Endodermal cell (in vitro differentiated cells): ENCODE measurements at regions not wholly inside any gene's neighbourhood (a gene's known extent, or its start where the extent isn't known, plus 50 kb on each side); places are given as distances from the start of the nearest gene placed in this dataset.

Experiments
- DNase-seq: peaks from one replicate; pipeline ENCODE4 v3.0.0-alpha.2; 2017
- H3K27ac ChIP-seq: 2 replicates; pipeline ENCODE4 v1.5.1; 2013; ENCODE audit warnings: mild to moderate bottlenecking, low read depth, low read length, moderate library complexity
- H3K27me3 ChIP-seq: 2 replicates; pipeline ENCODE4 v1.6.1; 2013; ENCODE audit warnings: mild to moderate bottlenecking, low read length, moderate library complexity; ENCODE audit not compliant: insufficient read depth, control insufficient read depth, poor library complexity, severe bottlenecking
- H3K36me3 ChIP-seq: 2 replicates; pipeline ENCODE4 v1.7.0; 2013; ENCODE audit warnings: mild to moderate bottlenecking, low read length, moderate library complexity; ENCODE audit not compliant: control insufficient read depth, insufficient read depth
- H3K4me1 ChIP-seq: one replicate; pipeline ENCODE4 v1.7.0; 2013; ENCODE audit warnings: low read length; ENCODE audit not compliant: control insufficient read depth, insufficient read depth
- H3K4me3 ChIP-seq: 2 replicates; pipeline ENCODE4 v1.5.1; 2013; ENCODE audit warnings: mild to moderate bottlenecking, low read length, moderate library complexity
- H3K9ac ChIP-seq: 2 replicates; pipeline ENCODE4 v1.6.1; 2013; ENCODE audit warnings: mild to moderate bottlenecking, low read length, moderate library complexity; ENCODE audit not compliant: poor library complexity, severe bottlenecking; ENCODE audit errors: extremely low read depth
- H3K9me3 ChIP-seq: 2 replicates; pipeline ENCODE4 v1.6.1; 2013; ENCODE audit warnings: mild to moderate bottlenecking, low read length, moderate library complexity; ENCODE audit not compliant: control insufficient read depth
- H3K27ac Mint-ChIP-seq: 2 replicates; pipeline ENCODE4 v1.8.0; 2020; ENCODE audit warnings: mixed read lengths
- H3K27me3 Mint-ChIP-seq: 2 replicates; pipeline ENCODE4 v1.8.0; 2021; ENCODE audit warnings: mild to moderate bottlenecking, mixed read lengths; ENCODE audit not compliant: insufficient read depth
- H3K36me3 Mint-ChIP-seq: 2 replicates; pipeline ENCODE4 v1.8.0; 2020; ENCODE audit warnings: low read depth, mixed read lengths
- H3K4me1 Mint-ChIP-seq: 2 replicates; pipeline ENCODE4 v1.8.0; 2020; ENCODE audit warnings: mixed read lengths
- H3K4me3 Mint-ChIP-seq: 2 replicates; pipeline ENCODE4 v1.8.0; 2020; ENCODE audit warnings: mild to moderate bottlenecking, moderate library complexity, mixed read lengths
- H3K9me3 Mint-ChIP-seq: 2 replicates; pipeline ENCODE4 v1.8.0; 2020; ENCODE audit warnings: mild to moderate bottlenecking, mixed read lengths
- CTCF ChIP-seq: fragments of 200-600 bp; sonication (generic); conservative IDR thresholded peaks from 2 replicates; pipeline ENCODE4 v1.5.0; 2021; ENCODE audit warnings: antibody characterized with exemption, mild to moderate bottlenecking
- WGBS, 2 experiments: methylation state at CpG; one replicate each; pipeline versions ENCODE4 v1.1.5 to v1.1.7; 2013; ENCODE audit warnings: missing lambda C conversion rate in 2 of 2, mixed read lengths in 1 of 2; ENCODE audit not compliant: insufficient coverage in 1 of 2, insufficient read length in 1 of 2; 5-methylcytosine and 5-hydroxymethylcytosine counted together

DNA sequence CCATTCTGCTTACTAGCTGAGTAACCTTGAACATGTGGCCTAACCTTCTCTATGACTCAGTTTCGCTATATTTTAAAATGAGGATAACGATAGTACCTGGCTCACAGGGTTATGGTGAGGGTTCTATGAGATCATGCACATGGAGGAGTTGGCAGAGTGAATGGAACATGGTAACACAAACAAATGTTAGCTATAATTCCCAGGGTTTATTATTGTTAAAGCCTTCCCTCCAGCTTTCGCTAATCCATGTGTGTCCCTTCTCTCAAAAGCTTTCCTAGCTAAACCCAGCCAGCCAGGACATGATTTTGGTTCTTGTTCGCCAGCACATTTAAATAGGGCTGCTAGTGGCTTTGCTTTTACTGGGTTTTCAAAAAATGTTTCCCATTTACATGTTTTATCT lies 361.0 kb upstream of the NFE2L3 start:
- TF ChIP-seq CTCF: no peak
- no peaks in the 10 kb centered on the region for H3K9me3 ChIP-seq
- Mint-ChIP-seq H3K27me3 (no peaks in the 10 kb centered on the region), H3K4me1 (no peaks in the 10 kb centered on the region), H3K4me3 (no peak overlapping the region), H3K36me3 (no peaks in the 10 kb centered on the region), H3K27ac (no peak overlapping the region), H3K9me3 (no peaks in the 10 kb centered on the region)
- no peak overlapping the region for H3K27ac ChIP-seq
- WGBS, 2 experiments: 80 to 100% methylated on average over 3 to 4 of the region's 4 CpGs
- H3K4me3 ChIP-seq: no peak overlapping the region
- H3K4me1 ChIP-seq: no peaks in the 10 kb centered on the region
- no peaks in the 10 kb centered on the region for H3K27me3 ChIP-seq
- no peak for DNase-seq
- H3K9ac ChIP-seq: no peak overlapping the region
- H3K36me3 ChIP-seq: no peaks in the 10 kb centered on the region

DNA sequence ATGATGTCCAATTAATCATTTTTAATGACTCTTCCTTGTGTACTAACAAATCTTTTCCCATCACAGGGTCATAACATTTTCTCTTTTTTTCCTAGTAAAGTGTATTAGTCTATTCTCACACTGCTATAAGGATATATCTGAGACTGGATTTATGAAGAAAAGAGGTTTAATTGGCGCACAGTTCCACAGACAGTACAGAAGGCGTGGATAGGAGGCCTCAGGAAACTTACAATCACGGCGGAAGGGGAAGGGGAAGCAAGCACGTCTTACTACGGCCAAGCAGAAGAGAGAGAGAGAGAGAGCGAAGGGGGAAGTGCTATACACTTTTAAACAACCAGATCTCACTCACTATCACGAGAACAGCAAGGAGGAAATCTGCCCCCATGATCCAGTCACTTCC lies 359.4 kb upstream of the NFE2L3 start:
- no peaks in the 10 kb centered on the region for H3K9me3 Mint-ChIP-seq
- H3K4me1 ChIP-seq: no peaks in the 10 kb centered on the region
- no peak for TF ChIP-seq CTCF
- no peak overlapping the region for H3K9ac ChIP-seq
- H3K36me3 ChIP-seq: no peaks in the 10 kb centered on the region
- no peak overlapping the region for H3K4me3 ChIP-seq
- WGBS, 2 experiments: 76 to 93% methylated on average over 5 to 7 of the region's 8 CpGs
- H3K27me3 ChIP-seq: no peaks in the 10 kb centered on the region
- no peak for DNase-seq
- no peaks in the 10 kb centered on the region for H3K4me1 Mint-ChIP-seq
- no peaks in the 10 kb centered on the region for H3K36me3 Mint-ChIP-seq
- no peak overlapping the region for H3K27ac ChIP-seq
- H3K4me3 Mint-ChIP-seq: no peak overlapping the region
- no peak overlapping the region for H3K27ac Mint-ChIP-seq
- no peaks in the 10 kb centered on the region for H3K9me3 ChIP-seq
- H3K27me3 Mint-ChIP-seq: no peaks in the 10 kb centered on the region

DNA sequence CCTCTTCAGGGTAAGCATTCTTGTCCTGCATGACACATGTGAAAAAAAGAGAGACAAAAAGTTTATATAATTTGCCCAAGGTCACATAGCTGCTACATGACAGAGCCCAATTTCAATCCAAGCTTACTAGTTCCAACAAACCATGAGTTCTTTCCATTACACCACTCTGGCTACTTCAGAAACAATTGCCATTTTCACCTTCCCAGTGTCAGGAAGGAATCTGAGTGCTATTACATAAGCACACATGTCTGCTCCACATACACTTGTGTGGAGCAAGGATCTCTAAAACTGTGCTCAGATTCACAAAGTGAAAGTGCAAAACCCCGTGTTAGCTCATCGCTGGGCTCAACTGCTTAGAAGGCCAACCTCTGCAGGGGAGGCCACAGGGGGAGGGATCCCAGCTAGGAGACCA lies 356.2 kb upstream of the NFE2L3 start:
- H3K4me1 ChIP-seq: no peaks in the 10 kb centered on the region
- WGBS, 2 experiments: 87% methylated on average over 2 of the region's 2 CpGs; no CpG with 5 or more reads in 1 of the 2 experiments
- no peaks in the 10 kb centered on the region for H3K36me3 ChIP-seq
- TF ChIP-seq CTCF: no peak
- H3K9me3 Mint-ChIP-seq: no peaks in the 10 kb centered on the region
- H3K36me3 Mint-ChIP-seq: no peaks in the 10 kb centered on the region
- H3K4me3 Mint-ChIP-seq: no peak overlapping the region
- no peak overlapping the region for H3K27ac ChIP-seq
- no peaks in the 10 kb centered on the region for H3K27me3 Mint-ChIP-seq
- H3K9me3 ChIP-seq: no peaks in the 10 kb centered on the region
- H3K27ac Mint-ChIP-seq: no peak overlapping the region
- H3K4me1 Mint-ChIP-seq: no peaks in the 10 kb centered on the region
- H3K9ac ChIP-seq: no peak overlapping the region
- H3K27me3 ChIP-seq: no peaks in the 10 kb centered on the region
- no peak overlapping the region for H3K4me3 ChIP-seq
- DNase-seq: no peak
